ENCODE measurements at regions not wholly inside any gene's neighbourhood (a gene's known extent, or its start where the extent isn't known, plus 50 kb on each side); places are given as distances from the start of the nearest gene placed in this dataset.

- TF ChIP-seq CTCF (IDR thresholded peaks at IDR 0.05): no peak
- TF ChIP-seq POLR2A (IDR thresholded peaks at IDR 0.05): no peak
These were observed 365.6 kb upstream of the TMPO start for GRCh38 chr12:98149691-98150210.

All from Peyer's patch (tissue), 4 donors.